GM23338 (cell line): ENCODE measurements at regions not wholly inside any gene's neighbourhood (a gene's known extent, or its start where the extent isn't known, plus 50 kb on each side); places are given as distances from the start of the nearest gene placed in this dataset.
"Not testable (repeated sequence)": the region's sequence is repeated elsewhere in the genome, so short reads cannot be mapped to it uniquely, and the experiment has no call there.

Experiments used
- CREB1 ChIP-seq: fragments of 250-450 bp; sonication (Bioruptor Pico); IDR thresholded peaks from 2 replicates; pipeline ENCODE4 v1.5.0; 2020; ENCODE audit warnings: low read depth, mild to moderate bottlenecking, moderate library complexity
- CTCF ChIP-seq, 2 experiments: fragments of 200-600 bp in 1 of 2; sonication (generic) in 1 of 2; conservative IDR thresholded peaks; 2 replicates each; pipeline versions ENCODE4 v1.5.1 to v1.6.1; 2016 to 2017; ENCODE audit warnings: antibody characterized with exemption in 2 of 2, low read depth in 2 of 2, mild to moderate bottlenecking in 2 of 2, moderate library complexity in 1 of 2
- EZH2 ChIP-seq: fragments of 200-600 bp; sonication (generic); IDR thresholded peaks from one replicate; pipeline ENCODE4 v1.8.0; 2017; ENCODE audit warnings: antibody characterized with exemption, mild to moderate bottlenecking, low read depth; ENCODE audit not compliant: unreplicated experiment

- not testable (repeated sequence) for TF ChIP-seq CTCF (conservative IDR thresholded peaks at IDR 0.05; ENCODE audit: low read depth in 2 of 2); EZH2; CREB1 (CRISPR knock-in tag)
These were observed 884.3 kb upstream of the GRIA3 start for GRCh38 chrX:122299822-122300221.
